ENCODE measurements at regions not wholly inside any gene's neighbourhood (a gene's known extent, or its start where the extent isn't known, plus 50 kb on each side); places are given as distances from the start of the nearest gene placed in this dataset.

- POLR2A ChIA-PET: no interaction called here
- no peak overlapping the region for H3K27ac ChIP-seq (ENCODE audit: extremely low read depth, low read depth, low read length)
- TF ChIP-seq ZNF26 (tag by site-specific recombination; IDR thresholded peaks at IDR 0.05) (peak; percentile 89), YY1 (tag by site-specific recombination; IDR thresholded peaks at IDR 0.05) (no peak)
Measured at GRCh38 chr14:104364830-104365229, 214.7 kb upstream of the C14orf180 start.

GRCh38 chr14:104366931-104367865 lies 212.4 kb upstream of the C14orf180 start:
- ChIA-PET CTCF (interaction anchor here (0.8 kb wide), 1 partner anchor 143 kb away, joined by 5 read pairs; no protein-coding TSS in a partner anchor), POLR2A (no interaction called here)
- Histone ChIP-seq H3K36me3 (ENCODE audit: control insufficient read depth in 2 of 2, insufficient read depth in 1 of 2, low read length in 2 of 2) (no peaks in the 10 kb centered on the region), H3K4me1 (ENCODE audit: control insufficient read depth, insufficient read depth, low read length) (no peaks in the 10 kb centered on the region), H3K27ac (ENCODE audit: extremely low read depth, low read depth, low read length) (no peak overlapping the region), H3K9me3 (ENCODE audit: control insufficient read depth, insufficient read depth, low read depth, low read length) (no peaks in the 10 kb centered on the region), H3K4me3 (ENCODE audit: low read depth, low read length) (no peak overlapping the region)
- TF ChIP-seq ZIC2 (tag by site-specific recombination; IDR thresholded peaks at IDR 0.05) (no peak), KLF10 (tag by site-specific recombination; IDR thresholded peaks at IDR 0.05) (no peak), ZNF549 (tag by site-specific recombination; IDR thresholded peaks at IDR 0.05) (no peak), ZNF560 (tag by site-specific recombination; IDR thresholded peaks at IDR 0.05; ENCODE audit: borderline replicate concordance) (no peak), OVOL3 (tag by site-specific recombination; IDR thresholded peaks at IDR 0.05) (no peak), ZNF530 (tag by site-specific recombination; IDR thresholded peaks at IDR 0.05; ENCODE audit: low read depth) (no peak), ZNF623 (tag by site-specific recombination; IDR thresholded peaks at IDR 0.05) (no peak), ZNF580 (tag by site-specific recombination; IDR thresholded peaks at IDR 0.05) (no peak), YY1 (tag by site-specific recombination; IDR thresholded peaks at IDR 0.05) (no peak), ZNF24 (tag by site-specific recombination; IDR thresholded peaks at IDR 0.05) (no peak), ZNF777 (tag by site-specific recombination; IDR thresholded peaks at IDR 0.05; ENCODE audit: borderline replicate concordance) (no peak), ZNF211 (tag by site-specific recombination; IDR thresholded peaks at IDR 0.05; ENCODE audit: low read depth) (no peak), ZNF121 (tag by site-specific recombination; IDR thresholded peaks at IDR 0.05) (no peak), SP3 (tag by site-specific recombination; IDR thresholded peaks at IDR 0.05) (no peak), ZNF169 (tag by site-specific recombination; IDR thresholded peaks at IDR 0.05) (no peak), ZNF221 (tag by site-specific recombination; IDR thresholded peaks at IDR 0.05; ENCODE audit: borderline replicate concordance) (no peak), ZBTB26 (tag by site-specific recombination; optimal IDR thresholded peaks at IDR 0.05) (no peak), ZNF830 (tag by site-specific recombination; IDR thresholded peaks at IDR 0.05; ENCODE audit: low read depth) (no peak)

More at GRCh38 chr14:104364830-104365229, 214.7 kb upstream of the C14orf180 start:
- CTCF ChIA-PET: interaction anchor here (0.7 kb wide), 1 partner anchor 23 kb away, joined by 3 read pairs; no protein-coding TSS in a partner anchor
- no peak overlapping the region for H3K4me3 ChIP-seq (ENCODE audit: low read depth, low read length)
- H3K36me3 ChIP-seq (ENCODE audit: control insufficient read depth in 2 of 2, insufficient read depth in 1 of 2, low read length in 2 of 2): no peaks in the 10 kb centered on the region
- H3K4me1 ChIP-seq (ENCODE audit: control insufficient read depth, insufficient read depth, low read length): no peaks in the 10 kb centered on the region
- H3K9me3 ChIP-seq (ENCODE audit: control insufficient read depth, insufficient read depth, low read depth, low read length): no peaks in the 10 kb centered on the region

Data from HEK293 (cell line).